Thoracic aorta (tissue), 2 donors: ENCODE measurements at regions not wholly inside any gene's neighbourhood (a gene's known extent, or its start where the extent isn't known, plus 50 kb on each side); places are given as distances from the start of the nearest gene placed in this dataset.

Experiments used
- ATAC-seq: fragments of 150-250 bp; one replicate; pipeline ENCODE4 v1.8.0; 2017; ENCODE audit warnings: low read depth; ENCODE audit not compliant: insufficient number of reproducible peaks, low FRiP score
- DNase-seq: peaks from one replicate; pipeline ENCODE4 v3.0.0-alpha.2; 2020; ENCODE audit warnings: low spot score
- H3K27ac ChIP-seq, 2 donors: fragments of 200-600 bp; sonication (generic); 1 replicate in 1 of 2; 2 replicates in 1 of 2; pipeline ENCODE4 v1.5.1; 2016; ENCODE audit warnings: mild to moderate bottlenecking in 2 of 2, moderate library complexity in 2 of 2
- H3K27me3 ChIP-seq: fragments of 200-600 bp; sonication (generic); replicated peaks from 2 replicates; pipeline ENCODE4 v1.6.0; 2016; ENCODE audit warnings: mild to moderate bottlenecking; ENCODE audit not compliant: insufficient read depth
- H3K36me3 ChIP-seq: fragments of 200-600 bp; sonication (generic); one replicate; pipeline ENCODE4 v1.5.1; 2016
- H3K4me1 ChIP-seq, 2 donors: fragments of 200-600 bp; sonication (generic); 1 replicate in 1 of 2; 2 replicates in 1 of 2; pipeline versions ENCODE4 v1.5.1 to v1.6.0; 2016; ENCODE audit warnings: low read depth in 2 of 2, mild to moderate bottlenecking in 1 of 2; ENCODE audit not compliant: control insufficient read depth in 1 of 2
- H3K4me3 ChIP-seq: fragments of 200-600 bp; sonication (generic); 2 replicates; pipeline ENCODE4 v1.5.1; 2016; ENCODE audit warnings: mild to moderate bottlenecking
- H3K9me3 ChIP-seq: fragments of 200-600 bp; sonication (generic); 2 replicates; pipeline ENCODE4 v1.5.1; 2016
- CTCF ChIP-seq: fragments of 200-600 bp; sonication (generic); IDR thresholded peaks from one replicate; pipeline ENCODE4 v1.5.1; 2019; ENCODE audit warnings: antibody characterized with exemption

- no peaks in the 10 kb centered on the region for H3K27me3 ChIP-seq
- TF ChIP-seq CTCF, result no peak
- DNase-seq (no peak), ATAC-seq (no peak)
- H3K27ac ChIP-seq, result no peak overlapping the region
- no peak overlapping the region for H3K4me3 ChIP-seq
- H3K9me3 ChIP-seq, result no peaks in the 10 kb centered on the region
- H3K4me1 ChIP-seq, result peaks cover 5 to 47% of the 10 kb centered on the region in 2 donors
- H3K36me3 ChIP-seq, result no peaks in the 10 kb centered on the region
These were observed 335.4 kb downstream of the CXCL12 start for GRCh38 chr10:44049301-44050015.

- Histone ChIP-seq H3K27ac (no peak overlapping the region), H3K4me1 (peaks cover 5 to 31% of the 10 kb centered on the region in 2 donors)
These were observed 337.5 kb downstream of the CXCL12 start for GRCh38 chr10:44047361-44047760.

GRCh38 chr10:44046605-44047004 lies 338.3 kb downstream of the CXCL12 start:
- H3K27me3 ChIP-seq, result no peaks in the 10 kb centered on the region
- peak overlapping the region in 1 of 2 donors; percentile 33 for H3K27ac ChIP-seq
- no peaks in the 10 kb centered on the region for H3K36me3 ChIP-seq
- peak; percentile 33 for TF ChIP-seq CTCF
- no peak for DNase-seq
- ATAC-seq, result no peak
- peak overlapping the region; percentile 9 for H3K4me3 ChIP-seq
- H3K9me3 ChIP-seq, result no peaks in the 10 kb centered on the region
- peaks cover 5 to 24% of the 10 kb centered on the region in 2 donors for H3K4me1 ChIP-seq

More at GRCh38 chr10:44047361-44047760, 337.5 kb downstream of the CXCL12 start:
- H3K9me3 ChIP-seq, result no peaks in the 10 kb centered on the region
- H3K4me3 ChIP-seq, result no peak overlapping the region
- H3K36me3 ChIP-seq, result no peaks in the 10 kb centered on the region
- no peaks in the 10 kb centered on the region for H3K27me3 ChIP-seq
- no peak for TF ChIP-seq CTCF
- DNase-seq, result no peak
- ATAC-seq, result no peak

- ATAC-seq, result no peak
- no peak overlapping the region for H3K27ac ChIP-seq
These were observed 339.9 kb downstream of the CXCL12 start for GRCh38 chr10:44045020-44045419.

GRCh38 chr10:44044549-44044948 lies 340.3 kb downstream of the CXCL12 start:
- Histone ChIP-seq H3K4me3 (no peak overlapping the region), H3K27ac (no peak overlapping the region), H3K27me3 (no peaks in the 10 kb centered on the region), H3K9me3 (no peaks in the 10 kb centered on the region), H3K36me3 (no peaks in the 10 kb centered on the region), H3K4me1 (peaks cover 5 to 14% of the 10 kb centered on the region in 2 donors)
- TF ChIP-seq CTCF, result no peak
- no peak for DNase-seq
- ATAC-seq, result no peak

More at GRCh38 chr10:44045020-44045419, 339.9 kb downstream of the CXCL12 start:
- no peak for TF ChIP-seq CTCF
- no peak overlapping the region for H3K4me3 ChIP-seq
- no peaks in the 10 kb centered on the region for H3K9me3 ChIP-seq
- no peak for DNase-seq
- peaks cover 5 to 14% of the 10 kb centered on the region in 2 donors for H3K4me1 ChIP-seq
- H3K36me3 ChIP-seq, result no peaks in the 10 kb centered on the region
- no peaks in the 10 kb centered on the region for H3K27me3 ChIP-seq
